Body of pancreas (tissue), 4 donors: ENCODE measurements at regions not wholly inside any gene's neighbourhood (a gene's known extent, or its start where the extent isn't known, plus 50 kb on each side); places are given as distances from the start of the nearest gene placed in this dataset. TPM values are rescaled to one million over a fixed set of nuclear protein-coding genes. Genes with fewer than 3 reads are reported as not detected.

Experiments
- ATAC-seq: fragments of 150-250 bp; one replicate; pipeline ENCODE4 v1.9.1; 2016
- DNase-seq, 4 donors: peaks; one replicate each; pipeline ENCODE4 v3.0.0-alpha.2; 2019
- H3K27ac ChIP-seq, 4 donors: fragments of 200-600 bp; sonication (generic); 1 replicate in 3 of 4; 2 replicates in 1 of 4; pipeline versions ENCODE4 v1.5.1 to v1.6.1; 2016 to 2019; ENCODE audit warnings: mild to moderate bottlenecking in 1 of 4, mixed read lengths in 1 of 4, moderate library complexity in 1 of 4
- H3K27me3 ChIP-seq, 2 donors: fragments of 200-600 bp; sonication (generic); one replicate each; pipeline ENCODE4 v1.6.0; 2016; ENCODE audit warnings: mild to moderate bottlenecking in 1 of 2
- H3K36me3 ChIP-seq, 2 donors: fragments of 200-600 bp; sonication (generic); replicated peaks in 1 of 2; 2 replicates each; pipeline ENCODE4 v1.5.1; 2016; ENCODE audit warnings: low read depth in 2 of 2; ENCODE audit not compliant: insufficient read depth in 1 of 2
- H3K4me1 ChIP-seq: fragments of 200-600 bp; sonication (generic); one replicate; pipeline ENCODE4 v1.6.0; 2016
- H3K4me3 ChIP-seq, 2 donors: fragments of 200-600 bp; sonication (generic); 1 replicate in 1 of 2; 2 replicates in 1 of 2; pipeline ENCODE4 v1.5.1; 2016 to 2019
- H3K9me3 ChIP-seq, 3 donors: fragments of 200-600 bp; sonication (generic); 1 replicate in 2 of 3; 2 replicates in 1 of 3; pipeline ENCODE4 v1.5.1; 2016
- CTCF ChIP-seq, 7 experiments: fragments of 450-650 bp in 4 of 7; fragments of 200-600 bp in 3 of 7; sonication (generic) in 3 of 7; IDR thresholded peaks; one replicate each; pipeline ENCODE4 v1.5.1; 2016 to 2019; ENCODE audit warnings: antibody characterized with exemption in 7 of 7
- POLR2A ChIP-seq, 3 donors: fragments of 450-650 bp; IDR thresholded peaks; one replicate each; pipeline ENCODE4 v1.6.1; 2016; ENCODE audit warnings: antibody characterized with exemption in 3 of 3, mild to moderate bottlenecking in 2 of 3
- WGBS, 2 donors: methylation state at CpG; one replicate each; pipeline ENCODE4 v1.1.5; 2017; 5-methylcytosine and 5-hydroxymethylcytosine counted together
- intact Hi-C: fragments of 100-400 bp; cut with DNase I; formaldehyde crosslinking; loops from one replicate; pipeline ENCODE4 v1.15.1; 2023
- small RNA-seq: library from RNA; depleted of rRNA; stranded (forward); fragments of <200 nt; gene quantifications from one replicate; pipeline ENCODE3, GENCODE V24; 2016

- DNase-seq (no peak), ATAC-seq (no peak)
- TF ChIP-seq CTCF (IDR thresholded peaks at IDR 0.05) (no peak), POLR2A (IDR thresholded peaks at IDR 0.05) (no peak)
- intact Hi-C loops: no loop called here
- no peaks in the 10 kb centered on the region for H3K9me3 ChIP-seq
- H3K27me3 ChIP-seq: no peaks in the 10 kb centered on the region
- H3K4me1 ChIP-seq: no peaks in the 10 kb centered on the region
- no peak overlapping the region for H3K27ac ChIP-seq
- H3K36me3 ChIP-seq: no peaks in the 10 kb centered on the region
- 34 to 37% methylated on average over 4 of the region's 4 CpGs for WGBS, 2 donors
- no peak overlapping the region for H3K4me3 ChIP-seq
These were observed 272.2 kb downstream of the ALG10B start for GRCh38 chr12:38588624-38589305.

GRCh38 chr12:38589306-38589632, 272.7 kb downstream of the ALG10B start:
- H3K4me1 ChIP-seq: no peaks in the 10 kb centered on the region
- no peaks in the 10 kb centered on the region for H3K36me3 ChIP-seq
- no peak for TF ChIP-seq CTCF (IDR thresholded peaks at IDR 0.05)
- no peak for TF ChIP-seq POLR2A (IDR thresholded peaks at IDR 0.05)
- intact Hi-C loops: no loop called here
- ATAC-seq (no peak), DNase-seq (no peak)
- WGBS, 2 donors: 45 to 46% methylated on average over 4 of the region's 4 CpGs
- no peaks in the 10 kb centered on the region for H3K27me3 ChIP-seq
- no peak overlapping the region for H3K27ac ChIP-seq
- H3K4me3 ChIP-seq: no peak overlapping the region
- H3K9me3 ChIP-seq: no peaks in the 10 kb centered on the region

- Histone ChIP-seq H3K4me3 (no peak overlapping the region), H3K27ac (no peak overlapping the region), H3K27me3 (no peaks in the 10 kb centered on the region), H3K36me3 (no peaks in the 10 kb centered on the region), H3K9me3 (no peaks in the 10 kb centered on the region), H3K4me1 (no peaks in the 10 kb centered on the region)
- intact Hi-C loops: no loop called here
- no peak for DNase-seq
- TF ChIP-seq POLR2A (IDR thresholded peaks at IDR 0.05) (no peak), CTCF (IDR thresholded peaks at IDR 0.05) (no peak)
- ATAC-seq: no peak
These were observed 285.4 kb downstream of the ALG10B start for GRCh38 chr12:38601949-38602348.

Small RNA genes lying in the stretch of these regions (small RNA-seq; reads per million reads assigned to genes)
- gene AC087897.1: not detected
